Activated T-cell treated with anti-CD3 and anti-CD28 coated beads for 48 hours (primary cell): ENCODE measurements at regions not wholly inside any gene's neighbourhood (a gene's known extent, or its start where the extent isn't known, plus 50 kb on each side); places are given as distances from the start of the nearest gene placed in this dataset.
"Not testable (repeated sequence)": the region's sequence is repeated elsewhere in the genome, so short reads cannot be mapped to it uniquely, and the experiment has no call there.

Experiments
- DNase-seq: peaks from one replicate; pipeline ENCODE4 v3.0.0-alpha.2; 2020; ENCODE audit warnings: low read depth

DNA sequence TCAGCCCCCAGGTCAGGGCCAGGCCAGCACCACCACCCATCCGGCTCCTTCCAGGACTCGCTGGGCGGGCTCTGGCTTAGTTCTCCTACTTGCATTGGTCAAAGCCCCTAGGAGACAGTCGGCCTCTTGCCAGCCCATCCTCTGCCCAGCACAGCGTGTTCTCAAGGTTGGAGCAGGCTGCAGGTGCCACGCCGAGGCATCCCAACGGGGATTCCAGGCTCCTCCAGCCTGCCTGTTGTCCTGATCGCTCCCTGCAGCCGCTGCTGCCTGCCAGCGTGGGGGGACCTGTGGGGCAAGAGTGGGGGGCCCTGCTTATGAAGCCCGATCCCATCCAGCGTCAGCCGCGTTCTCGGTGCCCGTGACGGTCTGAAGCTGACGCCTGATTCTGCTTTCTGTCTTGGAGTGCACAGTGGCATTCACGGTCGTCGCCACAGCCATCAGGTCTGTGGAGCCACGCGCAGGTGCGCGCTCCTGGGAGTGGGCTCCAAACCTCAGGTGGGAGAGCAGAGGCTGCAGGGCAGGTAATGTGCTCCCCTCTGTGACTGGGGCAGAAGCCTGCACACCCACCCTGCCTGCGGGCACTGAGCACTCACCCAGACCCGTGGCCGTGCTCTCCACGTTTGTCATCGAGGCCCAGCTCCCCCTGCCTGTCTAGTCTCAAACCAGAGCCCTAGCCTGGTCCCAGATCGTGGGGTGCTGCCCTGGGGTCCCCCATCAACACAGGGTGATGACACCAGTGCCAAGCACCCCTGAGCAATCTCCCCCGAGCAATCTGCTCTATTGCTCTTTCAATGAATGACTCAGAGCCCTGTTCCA lies 991.6 kb downstream of the BRD1 start:
- no peak for DNase-seq

DNA sequence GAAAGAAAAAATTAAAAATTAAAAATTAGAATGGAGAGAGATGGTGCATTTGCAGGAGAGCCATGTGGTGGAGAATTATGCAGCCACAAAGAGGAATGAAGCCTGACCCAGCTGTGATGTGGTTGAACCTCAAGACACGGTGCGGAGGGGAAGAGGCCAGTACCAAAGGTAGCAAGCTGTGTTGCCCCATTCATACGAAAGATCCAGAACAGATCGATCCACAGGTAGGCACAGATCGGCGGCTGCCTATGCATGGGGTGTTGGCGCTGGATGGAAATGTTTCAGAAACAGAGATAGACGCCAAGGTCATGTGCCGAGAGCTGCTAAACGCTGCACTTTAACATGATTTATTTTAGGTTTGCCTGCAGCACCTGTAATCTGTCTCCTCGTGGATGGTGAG lies 992.3 kb downstream of the BRD1 start:
- no peak for DNase-seq

DNA sequence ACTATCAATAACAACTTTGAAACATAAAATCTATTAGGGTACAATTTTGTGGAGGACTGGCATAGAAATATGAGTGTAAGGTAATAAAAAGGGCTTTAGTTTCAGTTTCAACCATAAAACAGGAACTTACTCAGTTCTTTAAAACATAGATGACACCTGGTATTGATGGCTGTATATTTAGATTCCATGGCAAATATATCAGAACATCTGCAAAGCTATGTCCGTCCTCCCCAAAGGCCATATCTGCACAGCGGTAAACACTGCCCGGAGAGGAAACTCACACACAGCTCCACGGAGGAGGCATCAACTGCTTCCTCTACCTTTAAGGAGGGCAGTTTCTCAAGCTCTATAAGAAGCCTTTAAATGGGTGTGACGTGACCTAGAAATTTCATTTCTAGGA lies 993.3 kb downstream of the BRD1 start:
- no peak for DNase-seq

DNA sequence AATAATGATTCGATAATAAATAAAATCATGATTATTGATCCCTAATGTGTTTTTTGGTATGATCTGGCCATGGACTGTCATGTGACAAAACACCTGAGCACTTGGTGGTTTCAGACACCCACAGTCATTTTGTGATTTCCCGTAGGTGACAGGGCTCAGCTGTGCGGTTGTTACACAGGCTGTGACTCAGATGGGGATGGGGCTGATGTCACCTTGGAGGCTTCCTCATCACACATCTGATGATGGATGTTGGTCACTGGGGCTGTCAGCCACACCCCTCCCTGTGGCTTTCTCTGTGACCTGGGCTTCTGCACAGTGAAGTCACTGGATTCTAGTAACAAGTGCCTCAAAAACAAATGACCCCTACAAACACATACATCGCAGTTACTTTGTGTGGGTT lies 995.1 kb downstream of the BRD1 start:
- peak; percentile 13 for DNase-seq

DNA sequence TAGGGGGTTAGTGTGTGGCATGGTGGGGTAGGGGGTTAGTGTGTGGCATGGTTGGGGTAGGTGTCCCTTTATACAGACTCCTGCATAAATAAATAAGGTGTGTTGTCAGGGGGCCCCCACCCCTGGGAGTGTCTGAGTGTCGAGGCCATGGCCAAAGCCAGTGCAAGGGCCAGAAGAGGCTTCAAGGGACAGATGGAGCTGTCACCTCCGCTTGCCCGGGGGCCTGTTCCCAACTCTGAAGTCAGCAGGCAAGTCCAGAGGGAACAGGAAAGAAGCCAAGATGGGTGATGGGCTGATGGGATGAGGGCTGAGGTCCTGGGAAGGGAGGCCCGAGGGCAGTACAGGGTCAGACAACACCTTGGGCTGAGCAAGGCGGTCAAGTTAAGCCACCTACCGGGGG lies 997.8 kb downstream of the BRD1 start:
- no peak for DNase-seq

DNA sequence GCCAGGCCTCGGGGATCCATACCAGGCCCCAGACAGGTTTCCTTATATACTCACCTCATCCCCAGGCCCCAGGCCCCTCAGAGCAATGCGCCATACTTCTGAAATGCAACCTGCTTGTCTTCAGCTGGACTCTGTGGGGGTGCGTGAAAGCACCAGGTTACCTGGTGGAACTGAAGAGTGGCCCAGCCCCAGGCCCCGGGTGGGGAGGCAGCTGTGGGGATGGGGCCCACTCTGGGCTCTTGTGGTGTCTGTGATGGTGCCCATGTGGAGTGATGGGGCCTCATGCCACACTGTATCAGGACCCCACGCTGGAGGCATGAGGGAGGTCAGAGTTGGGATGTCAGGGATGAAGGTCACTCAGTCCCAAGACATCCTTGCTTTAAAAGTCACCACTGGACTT lies 999.0 kb downstream of the BRD1 start:
- no peak for DNase-seq

DNA sequence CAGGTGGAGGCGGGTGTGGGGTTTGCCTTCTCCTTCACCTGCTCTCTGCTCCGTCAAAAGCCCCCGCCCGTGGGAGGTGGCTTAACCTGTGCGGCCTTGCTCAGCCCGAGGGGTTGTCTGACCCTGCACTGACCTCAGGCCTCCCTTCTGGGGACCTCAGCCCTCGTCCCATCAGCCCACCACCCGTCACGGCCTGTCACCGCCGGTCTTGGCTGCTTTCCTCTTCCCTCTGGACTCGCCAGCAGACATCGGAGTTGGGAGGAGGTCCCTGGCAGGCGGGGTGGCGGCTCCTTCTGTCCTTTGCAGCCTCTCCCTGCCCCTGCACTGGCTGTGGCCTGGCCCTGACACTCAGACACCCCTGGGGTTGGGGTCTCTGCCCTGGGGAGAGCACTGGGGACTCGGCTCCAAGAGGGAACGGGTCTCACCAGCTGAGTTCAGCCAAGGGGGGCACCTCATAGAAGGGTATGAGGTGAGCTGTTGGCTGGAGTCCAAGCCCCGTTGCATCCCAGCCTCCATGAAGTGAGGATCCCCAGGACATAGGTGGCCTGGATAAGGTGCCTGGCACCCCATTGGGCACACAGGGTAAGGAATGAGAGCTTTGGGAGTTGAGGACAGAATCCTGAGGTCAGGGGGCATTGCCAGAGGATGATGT lies 999.6 kb downstream of the BRD1 start:
- DNase-seq = no peak

DNA sequence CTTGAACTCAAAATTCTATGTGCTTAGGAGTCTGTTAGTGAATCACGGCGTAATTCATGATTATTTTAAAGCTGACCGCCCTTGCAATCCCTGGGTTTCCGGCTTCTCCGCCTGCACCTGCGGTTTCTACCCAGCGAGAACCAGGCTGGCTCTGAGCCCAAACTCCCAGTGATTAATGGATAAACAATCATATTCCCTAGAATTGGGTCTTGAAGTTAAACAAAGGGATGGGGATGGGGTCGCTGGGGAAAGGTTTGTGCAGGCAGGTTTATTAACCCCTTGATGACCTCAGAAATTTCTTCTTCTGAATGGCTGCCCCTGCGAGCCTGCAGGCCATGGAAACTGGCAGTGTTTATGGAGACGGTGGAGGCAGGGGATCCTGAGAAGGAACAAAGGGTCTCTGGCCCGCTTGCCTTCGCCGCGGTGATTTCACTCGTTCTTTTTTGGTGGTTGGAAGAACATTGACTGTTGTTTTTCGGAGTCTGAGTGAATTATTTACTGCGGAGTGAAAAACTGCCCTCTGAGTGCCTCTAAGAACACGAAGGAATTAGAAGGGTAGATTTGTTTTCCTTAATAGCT lies 1000.3 kb downstream of the BRD1 start:
- DNase-seq = no peak

DNA sequence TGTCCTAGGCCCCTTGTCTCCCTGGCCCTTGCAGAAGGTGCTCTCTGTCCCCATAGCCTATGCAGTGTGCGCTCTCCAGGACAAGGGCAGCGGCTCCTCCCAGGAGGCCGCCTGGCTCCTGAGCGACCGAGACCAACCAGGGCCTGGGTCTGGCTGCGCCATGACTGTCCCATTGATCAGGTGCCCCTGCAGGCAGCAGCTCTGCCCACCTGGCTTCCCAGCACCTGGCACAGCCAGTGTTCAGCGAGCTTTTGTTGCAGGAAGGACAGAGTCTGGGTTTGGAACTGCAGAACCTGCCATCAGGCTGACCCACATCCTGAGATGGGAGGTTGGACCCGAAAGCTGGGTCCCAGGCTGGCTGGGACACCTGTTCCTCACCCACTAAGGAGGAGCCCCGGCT lies 1001.1 kb downstream of the BRD1 start:
- DNase-seq = no peak

DNA sequence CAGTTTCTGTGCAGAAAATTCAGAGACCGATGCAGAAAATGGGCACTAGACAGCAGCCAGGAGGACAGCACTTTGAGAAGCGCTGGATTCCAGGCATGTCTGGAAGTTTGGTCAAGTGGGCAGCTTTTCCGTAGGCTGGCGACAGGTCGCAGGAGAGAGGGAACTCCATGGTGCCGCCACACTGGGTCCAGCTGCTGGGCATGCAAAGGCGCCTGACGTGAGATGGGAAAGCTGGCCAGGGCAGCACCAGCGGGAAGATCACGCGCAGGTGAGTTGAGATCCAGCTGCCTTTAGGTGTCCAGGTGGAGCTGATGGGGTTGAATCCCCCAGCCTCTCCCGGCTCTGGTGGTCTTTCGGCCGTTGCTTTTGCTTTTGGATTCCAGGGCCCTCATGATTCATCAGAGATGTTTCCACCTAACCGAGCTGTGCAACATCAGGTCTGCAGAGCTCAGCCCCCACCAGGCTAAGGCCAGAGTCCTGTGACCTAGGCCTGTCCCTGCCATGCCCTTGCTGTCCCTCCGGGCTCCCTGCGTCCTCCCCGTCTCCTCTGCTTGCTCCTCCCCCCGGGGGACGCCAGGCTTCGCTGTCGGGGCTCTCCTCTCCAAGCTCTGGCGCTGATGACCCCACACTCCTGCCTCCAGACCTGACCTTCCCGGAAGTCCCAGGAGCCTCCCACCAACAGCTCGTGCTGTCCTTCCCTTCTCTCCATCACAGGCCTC lies 1001.7 kb downstream of the BRD1 start:
- DNase-seq = no peak

DNA sequence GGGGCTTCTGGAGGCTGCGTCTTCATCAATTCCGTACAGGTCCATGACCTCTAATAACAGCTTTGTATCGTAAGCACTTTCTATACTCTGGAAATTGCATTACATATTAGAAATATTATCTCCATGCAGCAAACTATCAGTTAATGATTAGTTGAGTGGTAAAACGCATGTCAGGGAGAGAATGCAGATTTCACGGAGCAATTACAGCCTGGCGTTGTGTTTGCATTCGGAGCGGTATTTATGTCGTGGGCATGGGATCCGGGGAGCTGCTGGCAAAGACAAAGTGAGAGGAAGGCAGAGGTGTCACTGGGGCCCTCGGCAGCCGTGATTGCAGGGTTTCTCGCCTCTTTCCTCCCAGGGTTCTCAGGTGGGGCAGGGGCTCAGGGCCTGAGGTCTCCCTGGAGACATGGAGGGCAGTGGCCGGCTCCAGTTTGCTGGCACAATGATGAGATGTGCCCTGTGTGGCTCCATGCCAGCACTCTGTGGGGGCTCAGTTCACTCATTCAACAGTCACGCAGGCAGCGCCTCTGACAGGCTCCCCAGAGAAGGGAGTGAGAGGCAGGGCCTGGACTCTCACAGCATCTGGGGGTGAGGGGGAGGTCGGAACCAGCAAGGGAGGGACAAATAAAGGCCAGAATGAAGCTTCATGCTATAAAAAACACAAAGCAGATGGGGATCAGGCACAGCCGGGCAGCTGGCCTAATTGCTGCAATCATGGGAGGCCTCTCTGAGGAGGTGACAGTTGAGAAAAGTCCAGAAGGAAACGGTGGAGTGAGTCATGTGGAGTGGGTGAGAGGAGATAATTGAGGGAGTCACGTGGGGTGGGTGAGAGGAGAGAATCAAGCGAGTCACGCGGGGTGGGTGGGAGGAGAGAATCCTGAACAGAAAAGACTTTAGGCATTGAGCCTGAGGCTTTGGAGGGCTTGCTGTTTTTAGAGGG lies 1002.7 kb downstream of the BRD1 start:
- DNase-seq = no peak

DNA sequence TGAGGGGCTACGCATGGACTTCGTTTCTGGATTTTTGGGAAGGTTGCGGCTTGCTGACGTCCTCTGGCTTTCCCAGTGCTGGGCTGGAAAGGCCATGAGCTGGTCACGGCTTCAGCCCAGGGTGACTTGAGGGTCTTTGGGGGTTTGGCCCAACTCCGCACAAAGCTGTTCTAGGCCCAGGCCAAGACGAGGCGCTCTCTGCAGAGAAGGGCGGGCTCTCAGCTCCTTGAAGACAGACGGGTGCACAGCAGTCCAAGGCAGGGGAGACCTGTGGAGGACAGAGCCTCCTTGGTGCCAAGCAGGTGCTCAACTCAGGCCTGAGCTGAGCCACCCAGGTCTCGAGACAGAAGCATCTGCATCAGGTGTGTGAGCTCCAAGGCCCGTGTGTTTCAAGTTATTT lies 1003.7 kb downstream of the BRD1 start:
- no peak for DNase-seq

DNA sequence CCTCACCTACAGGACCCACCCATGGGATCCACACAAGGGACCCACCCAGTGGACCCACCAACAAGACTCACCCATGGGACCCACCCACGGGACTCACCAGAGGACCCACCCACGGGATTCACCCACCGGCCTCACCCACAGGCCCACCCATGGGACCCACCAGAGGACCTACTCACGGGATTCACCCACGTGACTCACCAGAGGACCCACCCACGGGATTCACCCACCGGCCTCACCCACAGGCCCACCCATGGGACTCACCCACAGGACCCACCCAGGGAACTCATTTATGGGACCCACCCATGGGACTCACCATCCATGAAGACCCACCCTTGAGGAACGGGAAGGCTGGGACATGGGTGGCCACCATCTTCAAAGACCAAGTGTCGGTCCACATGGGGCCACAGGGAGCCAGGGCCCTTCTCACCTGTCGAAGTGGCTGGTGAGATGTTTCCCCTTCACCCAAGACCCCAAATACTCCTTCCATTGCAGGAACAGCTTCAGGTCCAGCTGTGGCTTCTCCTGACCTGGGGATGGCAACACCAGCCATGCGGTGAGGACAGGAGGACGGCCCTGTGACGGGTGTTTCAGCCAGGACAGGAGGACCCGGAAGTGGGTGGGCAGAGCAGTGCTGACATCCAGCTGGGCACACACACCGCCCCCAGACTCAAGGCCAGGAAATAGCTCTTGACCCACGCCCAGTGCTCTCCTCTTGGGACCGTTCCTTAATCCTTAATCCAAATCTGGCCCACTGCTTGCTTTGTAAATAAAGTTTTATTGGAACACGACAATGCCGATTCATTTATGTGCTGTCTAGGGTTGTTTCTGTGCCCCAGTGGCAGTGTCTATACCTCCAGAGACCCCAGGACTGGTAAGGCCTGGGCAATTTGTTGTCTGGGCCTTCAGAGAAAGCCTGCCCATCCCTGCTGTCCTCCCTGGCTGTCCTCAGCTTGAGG lies 1005.1 kb downstream of the BRD1 start:
- no peak for DNase-seq

DNA sequence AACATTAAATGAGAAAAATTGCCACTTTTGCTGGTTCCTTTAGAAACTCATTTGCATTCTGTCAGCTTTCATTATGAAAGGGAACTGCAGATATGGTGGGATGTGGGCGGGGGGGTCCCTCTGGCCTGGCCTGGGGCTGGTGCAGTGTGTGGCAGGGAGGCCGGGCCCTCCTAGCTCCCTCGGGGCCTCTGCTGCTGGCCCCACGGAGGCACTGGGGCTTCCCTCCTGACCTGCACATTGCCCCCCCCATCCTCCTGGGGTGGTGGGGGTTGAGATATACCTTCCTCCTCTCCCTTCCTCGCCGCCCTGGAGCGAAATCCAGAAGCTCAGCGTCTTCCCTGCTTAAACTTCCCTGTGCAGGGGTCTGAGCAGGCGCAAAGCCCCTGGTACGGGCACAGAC lies 1005.9 kb downstream of the BRD1 start:
- no peak for DNase-seq

DNA sequence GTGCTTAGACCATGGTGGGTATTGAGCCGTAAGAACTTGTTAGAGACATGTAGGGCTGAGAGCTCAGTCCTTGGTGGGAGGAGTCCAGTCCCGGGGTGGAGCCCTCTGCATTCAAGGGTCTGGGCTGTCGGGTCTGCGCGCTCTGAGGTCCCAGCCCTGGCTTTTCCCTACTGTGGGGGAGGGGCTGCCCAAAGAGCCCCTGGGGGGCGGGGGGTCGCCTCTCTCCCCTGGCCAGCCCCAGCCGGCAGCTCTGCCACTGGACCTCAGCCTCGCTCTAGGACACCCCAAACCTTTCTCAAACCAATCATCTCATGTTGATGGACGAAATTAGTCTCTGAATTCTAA lies 1006.4 kb downstream of the BRD1 start:
- DNase-seq = no peak

DNA sequence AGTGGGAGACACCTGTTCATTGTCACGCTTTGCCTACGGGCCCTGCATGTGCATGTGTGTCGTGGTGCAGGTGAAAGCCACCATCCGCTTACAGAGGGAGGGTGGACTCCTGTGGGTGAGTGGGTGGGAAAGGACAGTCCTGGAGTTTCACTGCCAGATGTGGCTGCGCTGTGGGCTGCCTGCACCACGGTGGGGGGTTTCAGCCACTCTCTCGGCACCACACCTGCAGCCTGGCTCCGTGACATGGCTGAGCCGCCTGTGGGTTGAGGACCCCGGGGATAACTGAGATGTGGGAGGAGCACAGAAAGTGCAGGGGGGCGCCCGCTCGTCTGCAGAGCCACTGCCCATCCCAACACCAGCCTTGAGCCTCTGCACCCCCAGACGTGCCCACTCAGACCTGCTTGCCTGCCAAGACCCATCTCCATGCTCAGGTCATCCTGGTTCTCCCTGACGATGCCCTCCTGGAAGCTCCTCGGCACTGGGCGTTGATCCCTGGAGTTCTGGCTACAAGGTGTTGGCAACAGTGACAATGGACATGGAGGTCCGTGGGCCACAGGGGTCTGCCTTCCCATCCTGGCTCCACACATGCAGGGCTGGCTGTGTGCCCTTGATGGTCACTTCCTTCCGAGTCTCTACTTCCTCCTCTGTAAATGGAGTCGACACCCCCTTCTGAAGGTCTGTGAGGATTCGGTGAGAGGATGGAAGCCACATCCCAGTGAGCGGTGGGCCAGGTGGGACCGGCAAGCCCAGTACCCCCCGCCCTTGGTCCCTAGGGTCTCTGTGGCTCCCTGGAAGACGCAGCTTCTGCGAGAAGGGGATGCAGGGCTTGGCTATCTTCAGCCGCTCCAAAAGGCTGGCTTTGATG lies 1007.0 kb downstream of the BRD1 start:
- DNase-seq = no peak

DNA sequence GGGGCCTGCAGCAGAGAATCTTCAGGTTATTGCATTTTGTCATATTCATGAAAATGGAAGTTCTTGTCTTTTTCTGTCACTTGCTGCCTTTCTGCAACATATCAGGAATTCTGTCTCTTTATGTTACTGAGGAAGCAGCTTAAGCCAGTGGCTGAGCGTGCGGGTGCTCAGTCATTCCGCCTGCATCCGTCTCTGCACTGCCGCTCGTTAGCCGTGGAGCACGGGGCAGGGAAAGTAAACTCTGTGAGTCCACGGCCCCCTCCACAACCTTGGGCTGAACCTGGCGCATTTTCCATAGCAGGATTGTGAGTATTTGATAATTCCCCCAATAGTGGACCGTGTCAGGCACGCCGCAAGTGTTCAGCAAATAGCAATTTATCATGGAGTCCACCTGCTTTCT lies 1007.7 kb downstream of the BRD1 start:
- no peak for DNase-seq

DNA sequence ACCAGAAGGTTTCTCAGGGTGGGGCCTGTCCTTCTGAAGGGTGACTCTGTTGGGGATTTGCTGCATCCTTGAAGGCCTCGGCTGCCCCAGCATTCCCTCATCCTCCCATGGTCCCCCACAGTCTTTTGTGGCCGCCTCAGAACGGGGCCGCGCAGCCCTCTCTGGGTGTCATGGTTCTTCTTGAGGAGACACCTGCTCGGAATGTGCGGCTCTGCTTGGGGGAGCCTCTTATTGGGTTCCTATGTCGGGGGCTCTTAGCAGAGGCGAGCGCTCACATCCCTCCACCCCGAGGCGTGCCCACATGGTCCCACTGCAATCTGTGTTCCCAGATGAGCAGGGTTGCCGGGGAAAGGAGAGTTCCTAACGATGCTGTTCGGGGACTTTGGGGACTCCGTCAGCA lies 1008.4 kb downstream of the BRD1 start:
- no peak for DNase-seq

DNA sequence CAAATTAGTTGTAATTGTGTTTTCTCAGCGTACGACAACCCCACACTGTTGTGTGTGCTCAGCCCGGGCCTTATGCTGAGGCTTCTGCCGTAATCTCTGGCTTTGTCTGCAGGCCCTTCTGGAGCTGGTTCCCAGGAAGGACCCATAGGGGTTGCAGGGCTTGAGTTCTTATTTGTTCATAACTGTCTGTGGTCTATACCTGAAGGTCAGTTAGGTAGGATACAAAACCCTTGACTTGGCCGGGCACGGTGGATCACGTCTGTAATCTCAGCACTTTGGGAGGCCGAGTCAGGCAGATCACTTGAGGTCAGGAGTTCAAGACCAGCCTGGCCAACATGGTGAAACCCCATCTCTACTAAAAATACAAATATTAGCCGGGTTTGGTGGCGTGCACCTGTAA lies 1010.2 kb downstream of the BRD1 start:
- not testable (repeated sequence) for DNase-seq

DNA sequence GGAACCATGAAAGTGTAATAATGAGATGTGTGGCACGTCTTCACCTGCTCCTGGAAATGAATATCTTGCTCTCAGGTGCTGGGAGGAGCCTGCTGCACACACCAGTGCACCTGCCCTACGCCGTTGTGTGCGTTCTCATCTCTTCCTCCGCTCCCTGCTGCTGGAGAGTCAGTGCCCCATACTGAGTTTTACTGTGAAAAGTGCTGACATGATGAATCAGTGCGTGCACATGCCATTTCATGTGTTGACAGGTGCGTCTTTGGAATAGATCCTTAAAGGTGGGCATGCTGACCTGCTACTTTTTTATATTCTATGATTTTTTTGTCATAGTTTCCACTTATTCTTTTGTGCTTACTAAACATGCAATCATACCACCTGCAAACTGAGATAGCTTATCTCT lies 1015.8 kb downstream of the BRD1 start:
- DNase-seq = no peak
